CD4-positive, alpha-beta T cell treated with Interleukin-15 for 4 hours (primary cell): ENCODE measurements at regions not wholly inside any gene's neighbourhood (a gene's known extent, or its start where the extent isn't known, plus 50 kb on each side); places are given as distances from the start of the nearest gene placed in this dataset.

Experiments used
- DNase-seq: peaks from one replicate; pipeline ENCODE4 v3.0.0-alpha.2; 2020; ENCODE audit warnings: low spot score

- no peak for DNase-seq
These were observed 1069.6 kb upstream of the B3GALT2 start for GRCh38 chr1:194256010-194256409.

GRCh38 chr1:194252199-194252598 lies 1065.8 kb upstream of the B3GALT2 start:
- DNase-seq = no peak

GRCh38 chr1:194241215-194241614 lies 1054.8 kb upstream of the B3GALT2 start:
- no peak for DNase-seq

GRCh38 chr1:194233069-194233468 lies 1046.7 kb upstream of the B3GALT2 start:
- DNase-seq = no peak

GRCh38 chr1:194230351-194231144 lies 1044.1 kb upstream of the B3GALT2 start:
- no peak for DNase-seq

- no peak for DNase-seq
These were observed 1042.0 kb upstream of the B3GALT2 start for GRCh38 chr1:194228427-194228826.

GRCh38 chr1:194227161-194227560 lies 1040.7 kb upstream of the B3GALT2 start:
- no peak for DNase-seq

- no peak for DNase-seq
These were observed 1039.4 kb upstream of the B3GALT2 start for GRCh38 chr1:194225821-194226220.

- DNase-seq = no peak
These were observed 1037.2 kb upstream of the B3GALT2 start for GRCh38 chr1:194223596-194223995.

GRCh38 chr1:194215448-194215847 lies 1029.0 kb upstream of the B3GALT2 start:
- no peak for DNase-seq

GRCh38 chr1:194214735-194215134 lies 1028.3 kb upstream of the B3GALT2 start:
- no peak for DNase-seq

- DNase-seq = no peak
These were observed 1023.5 kb upstream of the B3GALT2 start for GRCh38 chr1:194209920-194210319.

- DNase-seq = no peak
These were observed 1022.3 kb upstream of the B3GALT2 start for GRCh38 chr1:194208674-194209073.

GRCh38 chr1:194196562-194196961 lies 1010.1 kb upstream of the B3GALT2 start:
- DNase-seq = no peak

- DNase-seq = no peak
These were observed 1008.3 kb upstream of the B3GALT2 start for GRCh38 chr1:194194724-194195123.

GRCh38 chr1:194184974-194185373 lies 998.6 kb upstream of the B3GALT2 start:
- DNase-seq = no peak

- no peak for DNase-seq
These were observed 998.0 kb upstream of the B3GALT2 start for GRCh38 chr1:194184425-194184824.

GRCh38 chr1:194181845-194182244 lies 995.4 kb upstream of the B3GALT2 start:
- no peak for DNase-seq

- DNase-seq = no peak
These were observed 989.8 kb upstream of the B3GALT2 start for GRCh38 chr1:194176212-194176611.

GRCh38 chr1:194175251-194175650 lies 988.8 kb upstream of the B3GALT2 start:
- DNase-seq = no peak

GRCh38 chr1:194174528-194174927 lies 988.1 kb upstream of the B3GALT2 start:
- no peak for DNase-seq

GRCh38 chr1:194171596-194171995 lies 985.2 kb upstream of the B3GALT2 start:
- no peak for DNase-seq

GRCh38 chr1:194167956-194168640 lies 981.7 kb upstream of the B3GALT2 start:
- DNase-seq = no peak

- DNase-seq = no peak
These were observed 978.3 kb upstream of the B3GALT2 start for GRCh38 chr1:194164755-194165154.
